AG09309 (cell line): ENCODE measurements at regions not wholly inside any gene's neighbourhood (a gene's known extent, or its start where the extent isn't known, plus 50 kb on each side); places are given as distances from the start of the nearest gene placed in this dataset.

Source experiments
- DNase-seq: peaks from one replicate; pipeline ENCODE4 v3.0.0-alpha.2; 2010; ENCODE audit warnings: low read depth
- H3K4me3 ChIP-seq: 2 replicates; pipeline ENCODE4 v1.5.1; 2011; ENCODE audit warnings: mild to moderate bottlenecking, low read depth, low read length, moderate library complexity; ENCODE audit not compliant: control insufficient read depth
- TF ChIP-seq, protein P1 (sequence below): IDR thresholded peaks from 2 replicates; pipeline ENCODE4 v1.5.1; 2011; ENCODE audit warnings: mild to moderate bottlenecking, low read depth, low read length, inconsistent platforms; ENCODE audit not compliant: insufficient read depth, control insufficient read depth; ENCODE audit errors: missing control alignments

GRCh38 chr5:130280528-130281217, 376.4 kb downstream of the CHSY3 start:
- H3K4me3 ChIP-seq: no peak overlapping the region
- DNase-seq: no peak
- TF ChIP-seq, protein P1, sequence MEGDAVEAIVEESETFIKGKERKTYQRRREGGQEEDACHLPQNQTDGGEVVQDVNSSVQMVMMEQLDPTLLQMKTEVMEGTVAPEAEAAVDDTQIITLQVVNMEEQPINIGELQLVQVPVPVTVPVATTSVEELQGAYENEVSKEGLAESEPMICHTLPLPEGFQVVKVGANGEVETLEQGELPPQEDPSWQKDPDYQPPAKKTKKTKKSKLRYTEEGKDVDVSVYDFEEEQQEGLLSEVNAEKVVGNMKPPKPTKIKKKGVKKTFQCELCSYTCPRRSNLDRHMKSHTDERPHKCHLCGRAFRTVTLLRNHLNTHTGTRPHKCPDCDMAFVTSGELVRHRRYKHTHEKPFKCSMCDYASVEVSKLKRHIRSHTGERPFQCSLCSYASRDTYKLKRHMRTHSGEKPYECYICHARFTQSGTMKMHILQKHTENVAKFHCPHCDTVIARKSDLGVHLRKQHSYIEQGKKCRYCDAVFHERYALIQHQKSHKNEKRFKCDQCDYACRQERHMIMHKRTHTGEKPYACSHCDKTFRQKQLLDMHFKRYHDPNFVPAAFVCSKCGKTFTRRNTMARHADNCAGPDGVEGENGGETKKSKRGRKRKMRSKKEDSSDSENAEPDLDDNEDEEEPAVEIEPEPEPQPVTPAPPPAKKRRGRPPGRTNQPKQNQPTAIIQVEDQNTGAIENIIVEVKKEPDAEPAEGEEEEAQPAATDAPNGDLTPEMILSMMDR: no peak

DNA sequence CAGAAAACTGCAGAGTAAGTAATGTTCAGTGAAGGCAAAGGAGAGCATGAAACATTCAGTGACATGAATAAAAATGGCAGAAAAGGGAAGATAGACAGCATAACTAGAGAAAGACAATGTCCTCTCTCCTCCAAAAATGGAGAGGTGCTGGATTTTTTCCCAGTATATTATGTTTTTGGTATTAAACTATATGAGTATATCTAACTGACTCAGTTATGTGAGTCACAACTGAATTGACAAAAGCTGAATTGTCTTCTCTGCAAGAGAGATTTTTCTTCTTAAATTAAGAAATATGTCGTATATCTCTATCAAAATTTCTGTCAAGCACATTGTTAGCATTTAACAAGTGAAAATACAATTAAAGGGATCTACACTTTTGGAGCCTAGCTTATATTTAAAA, 375.1 kb downstream of the CHSY3 start:
- no peak overlapping the region for H3K4me3 ChIP-seq
- DNase-seq: no peak
- TF ChIP-seq, protein P1: no peak

DNA sequence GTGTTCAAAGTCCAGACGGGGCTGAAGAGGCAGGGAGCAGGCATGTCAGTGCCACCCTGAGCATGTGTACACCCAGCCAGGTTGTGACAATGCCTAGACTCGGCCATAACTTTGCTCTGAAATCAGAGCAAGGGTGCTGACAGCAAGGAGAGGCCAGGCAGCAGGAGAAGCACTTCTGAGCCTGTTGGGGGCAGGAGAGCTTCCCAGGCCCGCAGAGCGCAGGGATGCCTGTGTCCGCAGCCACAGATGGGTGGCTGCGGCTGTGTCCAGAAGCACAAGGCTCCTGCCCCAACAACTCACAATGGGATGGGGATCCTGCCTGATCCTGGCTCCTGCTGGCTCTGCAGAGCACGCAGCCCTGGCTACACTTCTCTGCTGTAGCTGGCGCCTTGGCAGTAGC, 373.9 kb downstream of the CHSY3 start:
- TF ChIP-seq, protein P1: no peak
- no peak for DNase-seq
- no peak overlapping the region for H3K4me3 ChIP-seq

DNA sequence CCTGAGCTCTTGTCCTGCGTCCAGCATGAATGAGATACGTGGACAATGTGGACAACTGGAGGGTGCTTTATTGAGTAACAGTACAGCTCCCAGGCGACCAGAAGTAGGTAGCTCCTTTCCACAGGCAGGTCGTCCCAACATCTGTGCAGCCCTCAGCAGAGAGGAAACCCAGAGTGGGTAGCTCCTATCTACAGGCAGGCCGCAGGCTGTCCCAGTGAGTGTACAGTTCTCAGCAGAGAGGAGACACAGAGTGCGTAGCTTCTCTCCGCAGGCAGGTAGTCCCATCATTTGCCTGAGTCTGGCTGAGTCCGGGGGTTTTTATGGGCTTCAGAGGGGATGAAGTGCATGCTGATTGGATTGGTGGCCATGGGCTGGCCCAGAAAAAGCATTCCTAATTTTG, 373.3 kb downstream of the CHSY3 start:
- H3K4me3 ChIP-seq: no peak overlapping the region
- DNase-seq: no peak
- TF ChIP-seq, protein P1: no peak

DNA sequence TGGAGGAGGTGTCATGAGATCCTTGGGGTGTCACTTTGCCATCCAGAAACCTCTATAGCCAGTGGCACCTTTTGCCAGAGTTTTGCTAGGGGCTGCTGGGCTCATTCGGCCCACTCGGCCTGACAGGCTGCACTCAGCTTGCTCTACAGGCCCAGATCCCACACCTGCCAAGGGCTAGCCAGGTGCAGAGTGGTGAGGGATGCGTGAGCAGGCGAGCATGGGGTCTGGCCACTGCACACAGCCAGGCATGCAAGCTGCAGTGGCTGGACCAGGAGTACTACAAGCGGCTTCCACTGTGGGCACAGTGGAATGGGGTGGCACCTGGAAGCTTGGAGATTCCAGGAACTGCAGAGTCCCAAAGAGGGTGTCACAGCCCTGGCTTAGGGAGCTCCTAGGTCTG, 372.7 kb downstream of the CHSY3 start:
- no peak overlapping the region for H3K4me3 ChIP-seq
- no peak for DNase-seq
- TF ChIP-seq, protein P1: no peak

DNA sequence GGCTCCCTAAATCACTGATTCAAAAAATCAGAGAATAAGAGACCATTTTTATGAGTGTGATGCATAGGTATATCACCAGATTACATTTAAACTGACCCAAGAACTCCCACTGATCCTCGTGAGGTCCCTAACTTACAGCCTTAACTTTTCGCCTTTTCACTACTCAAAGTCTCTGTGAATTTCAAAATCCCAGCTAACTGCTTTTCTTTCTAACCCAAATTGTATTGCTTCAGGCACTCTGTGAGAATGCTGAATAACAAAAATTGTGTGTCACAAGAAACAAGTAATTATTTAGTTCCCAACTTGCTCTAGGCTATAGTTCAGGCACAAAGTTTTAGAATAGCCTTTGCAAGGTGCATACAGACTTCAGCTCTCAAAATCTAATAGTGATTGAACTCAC, 368.6 kb downstream of the CHSY3 start:
- DNase-seq: no peak
- TF ChIP-seq, protein P1: no peak
- no peak overlapping the region for H3K4me3 ChIP-seq
